Gastroesophageal sphincter (tissue), 4 donors: ENCODE measurements at regions not wholly inside any gene's neighbourhood (a gene's known extent, or its start where the extent isn't known, plus 50 kb on each side); places are given as distances from the start of the nearest gene placed in this dataset.
A peak's percentile ranks its signal among the peaks of the same experiment; 100 is the strongest.

ENCODE experiments used
- ATAC-seq: fragments of 150-250 bp; one replicate; pipeline ENCODE4 v1.9.1; 2016; ENCODE audit warnings: mild to moderate bottlenecking, moderate library complexity
- H3K27ac ChIP-seq, 4 donors: fragments of 200-600 bp; sonication (generic) in 3 of 4; 1 replicate in 3 of 4; 2 replicates in 1 of 4; pipeline ENCODE4 v1.5.1; 2016 to 2019
- H3K27me3 ChIP-seq: fragments of 200-600 bp; sonication (generic); one replicate; pipeline ENCODE4 v1.5.1; 2019
- H3K36me3 ChIP-seq, 2 donors: fragments of 200-600 bp; sonication (generic); one replicate each; pipeline ENCODE4 v1.5.1; 2019; ENCODE audit warnings: control low read depth in 1 of 2
- H3K4me1 ChIP-seq, 3 donors: fragments of 200-600 bp; sonication (generic); 1 replicate in 2 of 3; 2 replicates in 1 of 3; pipeline ENCODE4 v1.5.1; 2016 to 2019; ENCODE audit warnings: control low read depth in 2 of 3
- H3K4me3 ChIP-seq, 2 donors: fragments of 200-600 bp; sonication (generic); one replicate each; pipeline ENCODE4 v1.5.1; 2019; ENCODE audit warnings: mild to moderate bottlenecking in 1 of 2, moderate library complexity in 1 of 2
- H3K9me3 ChIP-seq, 3 donors: fragments of 200-600 bp; sonication (generic); one replicate each; pipeline ENCODE4 v1.5.1; 2017 to 2019; ENCODE audit warnings: control low read depth in 2 of 3
- CTCF ChIP-seq, 4 experiments: fragments of 200-600 bp in 2 of 4; fragments of 450-650 bp in 2 of 4; sonication (generic) in 1 of 4; IDR thresholded peaks; one replicate each; pipeline ENCODE4 v1.5.1; 2017 to 2019; ENCODE audit warnings: antibody characterized with exemption in 4 of 4, mild to moderate bottlenecking in 2 of 4, moderate library complexity in 2 of 4
- EP300 ChIP-seq: sonication (generic); formaldehyde crosslinking; IDR thresholded peaks from one replicate; pipeline ENCODE4 v1.6.1; 2017; ENCODE audit warnings: antibody characterized with exemption, mild to moderate bottlenecking
- POLR2A ChIP-seq, 2 donors: fragments of 450-650 bp; IDR thresholded peaks; one replicate each; pipeline ENCODE4 v1.6.1; 2017; ENCODE audit warnings: antibody characterized with exemption in 2 of 2, mild to moderate bottlenecking in 2 of 2, moderate library complexity in 1 of 2
- POLR2AphosphoS5 ChIP-seq: sonication (generic); formaldehyde crosslinking; IDR thresholded peaks from one replicate; pipeline ENCODE4 v1.6.1; 2017; ENCODE audit warnings: antibody characterized with exemption
- WGBS, 2 donors: methylation state at CpG; one replicate each; pipeline ENCODE4 v1.1.5; 2018; ENCODE audit warnings: low coverage in 1 of 2; 5-methylcytosine and 5-hydroxymethylcytosine counted together

- ATAC-seq = no peak
- H3K9me3 ChIP-seq = no peaks in the 10 kb centered on the region
Observed at GRCh38 chr1:169043823-169044222, 62.7 kb upstream of the ATP1B1 start.

GRCh38 chr1:169044296-169044695 is 62.2 kb upstream of the ATP1B1 start:
- Histone ChIP-seq H3K4me3 (no peak overlapping the region), H3K27ac (no peak overlapping the region), H3K36me3 (no peaks in the 10 kb centered on the region), H3K27me3 (no peaks in the 10 kb centered on the region), H3K4me1 (peaks cover 0 to 20% (median 0%) of the 10 kb centered on the region in 3 donors), H3K9me3 (no peaks in the 10 kb centered on the region)
- TF ChIP-seq POLR2A (IDR thresholded peaks at IDR 0.05) (no peak), CTCF (IDR thresholded peaks at IDR 0.05) (no peak), POLR2AphosphoS5 (no peak), EP300 (no peak)
- ATAC-seq = peak; percentile 52
- WGBS, 2 donors = 64 to 83% methylated on average over 2 to 3 of the region's 3 CpGs

More at GRCh38 chr1:169043823-169044222, 62.7 kb upstream of the ATP1B1 start:
- H3K27me3 ChIP-seq = no peaks in the 10 kb centered on the region
- H3K4me3 ChIP-seq = no peak overlapping the region
- H3K27ac ChIP-seq = no peak overlapping the region
- H3K4me1 ChIP-seq = peaks cover 0 to 20% (median 0%) of the 10 kb centered on the region in 3 donors
- no peaks in the 10 kb centered on the region for H3K36me3 ChIP-seq
- no peak for TF ChIP-seq EP300
- no peak for TF ChIP-seq CTCF (IDR thresholded peaks at IDR 0.05)
- no peak for TF ChIP-seq POLR2AphosphoS5
- no peak for TF ChIP-seq POLR2A (IDR thresholded peaks at IDR 0.05)

GRCh38 chr1:169044971-169045370 is 61.5 kb upstream of the ATP1B1 start:
- ATAC-seq = no peak
- H3K4me1 ChIP-seq = peaks cover 0 to 20% (median 0%) of the 10 kb centered on the region in 3 donors
- H3K9me3 ChIP-seq = no peaks in the 10 kb centered on the region
- TF ChIP-seq POLR2AphosphoS5 = no peak
- no peak for TF ChIP-seq POLR2A (IDR thresholded peaks at IDR 0.05)
- TF ChIP-seq EP300 = no peak
- no peak for TF ChIP-seq CTCF (IDR thresholded peaks at IDR 0.05)
- no peak overlapping the region for H3K27ac ChIP-seq
- WGBS, 2 donors = 75 to 82% methylated on average over 2 to 4 of the region's 4 CpGs
- H3K27me3 ChIP-seq = no peaks in the 10 kb centered on the region
- H3K4me3 ChIP-seq = no peak overlapping the region
- no peaks in the 10 kb centered on the region for H3K36me3 ChIP-seq

- Histone ChIP-seq H3K36me3 (no peaks in the 10 kb centered on the region), H3K4me3 (no peak overlapping the region), H3K4me1 (peaks cover 0 to 19% (median 0%) of the 10 kb centered on the region in 3 donors), H3K27me3 (no peaks in the 10 kb centered on the region), H3K27ac (no peak overlapping the region), H3K9me3 (no peaks in the 10 kb centered on the region)
- ATAC-seq = no peak
- 94 to 97% methylated on average over 1 to 3 of the region's 3 CpGs for WGBS, 2 donors
- no peak for TF ChIP-seq POLR2A (IDR thresholded peaks at IDR 0.05)
- TF ChIP-seq CTCF (IDR thresholded peaks at IDR 0.05) = no peak
- TF ChIP-seq EP300 = no peak
Observed at GRCh38 chr1:169046671-169047070, 59.8 kb upstream of the ATP1B1 start.

GRCh38 chr1:169047074-169047473 is 59.4 kb upstream of the ATP1B1 start:
- peaks cover 0 to 15% (median 0%) of the 10 kb centered on the region in 3 donors for H3K4me1 ChIP-seq
- no peak overlapping the region for H3K27ac ChIP-seq
- ATAC-seq = no peak
- H3K27me3 ChIP-seq = no peaks in the 10 kb centered on the region
- 80 to 100% methylated on average over 1 of the region's 1 CpG for WGBS, 2 donors
- no peak overlapping the region for H3K4me3 ChIP-seq
- H3K36me3 ChIP-seq = no peaks in the 10 kb centered on the region
- no peak for TF ChIP-seq EP300
- no peak for TF ChIP-seq POLR2AphosphoS5
- TF ChIP-seq POLR2A (IDR thresholded peaks at IDR 0.05) = no peak
- TF ChIP-seq CTCF (IDR thresholded peaks at IDR 0.05) = no peak
- no peaks in the 10 kb centered on the region for H3K9me3 ChIP-seq
